HCT116 (cell line): ENCODE measurements at regions not wholly inside any gene's neighbourhood (a gene's known extent, or its start where the extent isn't known, plus 50 kb on each side); places are given as distances from the start of the nearest gene placed in this dataset.
"Not testable (repeated sequence)": the region's sequence is repeated elsewhere in the genome, so short reads cannot be mapped to it uniquely, and the experiment has no call there.

Experiments
- ATAC-seq: fragments of 200-7000 bp; cut with Tn5 transposase; 2 replicates; pipeline ENCODE4 v1.9.1; 2020; ENCODE audit warnings: mild to moderate bottlenecking, moderate library complexity
- BruUV-seq: library from RNA; stranded (reverse); fragments of 400-500 nt; replicated peaks from 2 replicates; lab custom pipeline; 2021; lab: Mats Ljungman, UMichigan
- CTCF ChIA-PET: fragments of 300-600 bp; sonication (Branson Sonifier 250); formaldehyde crosslinking; loops from one replicate; lab custom pipeline; 2021; ENCODE audit warnings: antibody characterized with exemption; lab: Charles Lee
- POLR2A ChIA-PET: fragments of 300-600, 350-600 bp; sonication (Branson Sonifier 250); formaldehyde crosslinking; loops from one replicate; lab custom pipeline; 2021; ENCODE audit warnings: antibody characterized with exemption; lab: Charles Lee
- RAD21 ChIA-PET, 2 experiments: fragments of 300-600 bp; sonication (Branson Sonifier 250); formaldehyde crosslinking; loops; one replicate each; lab custom pipeline; 2023; ENCODE audit warnings: low total read pairs in 2 of 2; ENCODE audit not compliant: uncharacterized antibody in 2 of 2, unreplicated experiment in 2 of 2, low non-redundant PET in 1 of 2; lab: Charles Lee
- DNase-seq: peaks from one replicate; pipeline ENCODE4 v3.0.0-alpha.2; 2010; ENCODE audit warnings: low read depth, low spot score
- H2AFZ ChIP-seq: fragments of 200-600 bp; shearing (Covaris generic), sonication (generic); 2 replicates; pipeline ENCODE4 v1.6.1; 2017; ENCODE audit warnings: low read depth, mixed run types, mixed read lengths, antibody characterized with exemption, low read length; ENCODE audit not compliant: poor library complexity, severe bottlenecking
- H3K27ac ChIP-seq: 2 replicates; pipeline ENCODE4 v1.5.1; 2012; ENCODE audit warnings: low read depth, low read length
- H3K27me3 ChIP-seq: fragments of 200-600 bp; sonication (generic); 2 replicates; pipeline ENCODE4 v1.6.1; 2016; ENCODE audit warnings: mixed run types, low read length, mixed read lengths; ENCODE audit not compliant: insufficient read depth
- H3K36me3 ChIP-seq, 2 experiments: fragments of 200-500 bp in 1 of 2; fragments of 200-600 bp in 1 of 2; sonication (Bioruptor generic) in 1 of 2; sonication (generic) in 1 of 2; 2 replicates each; pipeline versions ENCODE4 v1.5.1 to v1.6.1; 2014 to 2016; ENCODE audit warnings: low read length in 2 of 2, inconsistent platforms in 1 of 2, mixed read lengths in 1 of 2, mixed run types in 1 of 2; ENCODE audit not compliant: insufficient read depth in 2 of 2, control insufficient read depth in 1 of 2
- H3K4me1 ChIP-seq, 2 experiments: fragments of 200-600 bp in 1 of 2; sonication (generic) in 1 of 2; 2 replicates each; pipeline versions ENCODE4 v1.5.1 to v1.6.1; 2012 to 2017; ENCODE audit warnings: low read length in 2 of 2, inconsistent platforms in 1 of 2, mild to moderate bottlenecking in 1 of 2, mixed read lengths in 1 of 2, mixed run types in 1 of 2, moderate library complexity in 1 of 2; ENCODE audit not compliant: insufficient read depth in 2 of 2, control insufficient read depth in 1 of 2
- H3K4me2 ChIP-seq: fragments of 200-600 bp; sonication (generic); 2 replicates; pipeline ENCODE4 v1.6.1; 2017; ENCODE audit warnings: mixed run types, low read length, mixed read lengths
- H3K4me3 ChIP-seq, 2 experiments: fragments of 200-600 bp in 1 of 2; sonication (generic) in 1 of 2; replicated peaks in 1 of 2; 2 replicates each; pipeline ENCODE4 v1.5.1; 2011 to 2016; ENCODE audit warnings: low read length in 2 of 2, control low read depth in 1 of 2, low read depth in 1 of 2, mild to moderate bottlenecking in 1 of 2, mixed read lengths in 1 of 2, mixed run types in 1 of 2
- H3K79me2 ChIP-seq: fragments of 200-600 bp; sonication (generic); 2 replicates; pipeline ENCODE4 v1.6.1; 2017; ENCODE audit warnings: mild to moderate bottlenecking, mixed run types, low read length, moderate library complexity, mixed read lengths; ENCODE audit not compliant: insufficient read depth
- H3K9ac ChIP-seq: fragments of 200-600 bp; sonication (generic); 2 replicates; pipeline ENCODE4 v1.6.1; 2016; ENCODE audit warnings: low read length, mixed read lengths
- H3K9me2 ChIP-seq: fragments of 200-600 bp; sonication (generic), shearing (Covaris generic); 2 replicates; pipeline ENCODE4 v1.6.1; 2017; ENCODE audit warnings: mixed run types, mild to moderate bottlenecking, moderate library complexity; ENCODE audit not compliant: insufficient read depth
- H3K9me3 ChIP-seq, 2 experiments: fragments of 200-500 bp in 1 of 2; fragments of 200-600 bp in 1 of 2; sonication (Bioruptor generic) in 1 of 2; sonication (generic) in 1 of 2; 2 replicates each; pipeline ENCODE4 v1.6.1; 2014 to 2017; ENCODE audit warnings: low read length in 2 of 2, mixed read lengths in 2 of 2, inconsistent platforms in 1 of 2, low read depth in 1 of 2, mild to moderate bottlenecking in 1 of 2, mixed run types in 1 of 2, moderate library complexity in 1 of 2; ENCODE audit not compliant: control insufficient read depth in 1 of 2, insufficient read depth in 1 of 2
- H4K20me1 ChIP-seq: fragments of 200-600 bp; sonication (generic), shearing (Covaris generic); 2 replicates; pipeline ENCODE4 v1.6.1; 2017; ENCODE audit warnings: mixed run types, mild to moderate bottlenecking, moderate library complexity; ENCODE audit not compliant: insufficient read depth
- CBX3 ChIP-seq: IDR thresholded peaks from 2 replicates; pipeline ENCODE4 v1.6.1; 2012; ENCODE audit warnings: low read depth
- CEBPB ChIP-seq: IDR thresholded peaks from 2 replicates; pipeline ENCODE4 v1.6.1; 2012; ENCODE audit warnings: low read depth
- EGR1 ChIP-seq: IDR thresholded peaks from 2 replicates; pipeline ENCODE4 v1.6.1; 2012; ENCODE audit warnings: low read depth
- ELF1 ChIP-seq: IDR thresholded peaks from 2 replicates; pipeline ENCODE4 v1.6.1; 2012; ENCODE audit warnings: low read depth, borderline replicate concordance
- MAX ChIP-seq: IDR thresholded peaks from 2 replicates; pipeline ENCODE4 v1.6.1; 2012
- POLR2A ChIP-seq: IDR thresholded peaks from 2 replicates; pipeline ENCODE4 v1.7.0; 2011; ENCODE audit warnings: borderline replicate concordance; ENCODE audit not compliant: insufficient read depth, insufficient read length; ENCODE audit errors: extremely low read depth
- POLR2AphosphoS5 ChIP-seq: IDR thresholded peaks from 2 replicates; pipeline ENCODE4 v1.6.1; 2011; ENCODE audit warnings: mild to moderate bottlenecking, low read depth, low read length, moderate library complexity
- REST ChIP-seq: IDR thresholded peaks from 2 replicates; pipeline ENCODE4 v1.6.1; 2012; ENCODE audit warnings: low read depth
- SIN3A ChIP-seq: IDR thresholded peaks from 2 replicates; pipeline ENCODE4 v1.6.1; 2012; ENCODE audit warnings: low read depth
- SRF ChIP-seq: IDR thresholded peaks from 2 replicates; pipeline ENCODE4 v1.6.1; 2012; ENCODE audit warnings: low read depth
- TCF7L2 ChIP-seq: IDR thresholded peaks from 2 replicates; pipeline ENCODE4 v1.7.0; 2011; ENCODE audit warnings: borderline replicate concordance, inconsistent platforms; ENCODE audit not compliant: insufficient read depth, insufficient read length; ENCODE audit errors: extremely low read depth
- YY1 ChIP-seq: IDR thresholded peaks from 2 replicates; pipeline ENCODE4 v1.6.1; 2011; ENCODE audit warnings: low read length, low read depth, moderate library complexity, mild to moderate bottlenecking; ENCODE audit not compliant: insufficient replicate concordance; ENCODE audit errors: extremely low read depth
- ZBTB33 ChIP-seq: IDR thresholded peaks from 2 replicates; pipeline ENCODE4 v1.6.1; 2011; ENCODE audit warnings: mild to moderate bottlenecking, low read length, moderate library complexity; ENCODE audit not compliant: insufficient replicate concordance; ENCODE audit errors: extremely low read depth
- ZNF274 ChIP-seq: fragments of 200-500 bp; sonication (Bioruptor generic); IDR thresholded peaks from 2 replicates; pipeline ENCODE4 v1.6.1; 2014; ENCODE audit warnings: mild to moderate bottlenecking, low read depth, low read length, inconsistent platforms
- intact Hi-C: fragments of 100-400 bp; cut with micrococcal nuclease; formaldehyde crosslinking; loops from 2 replicates; pipeline ENCODE4 v1.10.0; 2022

GRCh38 chr7:35866186-35866585, 65.3 kb downstream of the SEPTIN7 start:
- Histone ChIP-seq H3K4me1 (no peaks in the 10 kb centered on the region), H3K79me2 (peaks cover 28% of the 10 kb centered on the region), H3K27ac (no peak overlapping the region), H4K20me1 (no peaks in the 10 kb centered on the region), H3K9me3 (no peaks in the 10 kb centered on the region), H3K4me2 (no peak overlapping the region), H3K4me3 (no peak overlapping the region), H3K9me2 (no peaks in the 10 kb centered on the region), H3K36me3 (0 out of 4 replicates have a peak, but pooled peaks cover 3% of the 10 kb centered on the region in 2 experiments), H3K27me3 (no peaks in the 10 kb centered on the region), H3K9ac (no peak overlapping the region), H2AFZ (no peak overlapping the region)
- POLR2A ChIA-PET: no interaction called here
- DNase-seq: no peak
- no peak for ATAC-seq
- BruUV-seq: no TSS peak
- intact Hi-C loops: no loop called here
- CTCF ChIA-PET: no interaction called here
- RAD21 ChIA-PET: no interaction called here
- no peak for TF ChIP-seq MAX
- no peak for TF ChIP-seq ZBTB33
- no peak for TF ChIP-seq CBX3
- TF ChIP-seq SRF: no peak
- TF ChIP-seq EGR1: no peak
- TF ChIP-seq SIN3A: no peak
- no peak for TF ChIP-seq POLR2A
- TF ChIP-seq YY1: no peak
- no peak for TF ChIP-seq TCF7L2
- TF ChIP-seq CEBPB: no peak
- TF ChIP-seq ELF1: no peak
- no peak for TF ChIP-seq ZNF274
- TF ChIP-seq REST: no peak
- no peak for TF ChIP-seq POLR2AphosphoS5

- CTCF ChIA-PET, intact Hi-C loops, BruUV-seq: not testable (repeated sequence)
These were observed 68.3 kb downstream of the SEPTIN7 start for GRCh38 chr7:35869117-35869516.

More at GRCh38 chr7:35869117-35869516, 68.3 kb downstream of the SEPTIN7 start:
- H3K4me3 ChIP-seq, H4K20me1 ChIP-seq, H3K79me2 ChIP-seq, H3K36me3 ChIP-seq, H3K9ac ChIP-seq, H3K27ac ChIP-seq, H3K9me2 ChIP-seq, DNase-seq, H3K4me2 ChIP-seq, H3K4me1 ChIP-seq, H2AFZ ChIP-seq, H3K9me3 ChIP-seq, H3K27me3 ChIP-seq, RAD21 ChIA-PET, POLR2A ChIA-PET, ATAC-seq: not testable (repeated sequence)
